ENCODE measurements at regions not wholly inside any gene's neighbourhood (a gene's known extent, or its start where the extent isn't known, plus 50 kb on each side); places are given as distances from the start of the nearest gene placed in this dataset.

GRCh38 chr5:116663081-116663480 lies 88.5 kb upstream of the SEMA6A start:
- TF ChIP-seq CTCF (IDR thresholded peaks at IDR 0.05; ENCODE audit: low read depth, low read length): no peak
- no peak for TF ChIP-seq EZH2phosphoT487 (IDR thresholded peaks at IDR 0.05; ENCODE audit: low read depth)

Measured in OCI-LY3 (cell line).